ENCODE measurements at regions not wholly inside any gene's neighbourhood (a gene's known extent, or its start where the extent isn't known, plus 50 kb on each side); places are given as distances from the start of the nearest gene placed in this dataset.

DNA sequence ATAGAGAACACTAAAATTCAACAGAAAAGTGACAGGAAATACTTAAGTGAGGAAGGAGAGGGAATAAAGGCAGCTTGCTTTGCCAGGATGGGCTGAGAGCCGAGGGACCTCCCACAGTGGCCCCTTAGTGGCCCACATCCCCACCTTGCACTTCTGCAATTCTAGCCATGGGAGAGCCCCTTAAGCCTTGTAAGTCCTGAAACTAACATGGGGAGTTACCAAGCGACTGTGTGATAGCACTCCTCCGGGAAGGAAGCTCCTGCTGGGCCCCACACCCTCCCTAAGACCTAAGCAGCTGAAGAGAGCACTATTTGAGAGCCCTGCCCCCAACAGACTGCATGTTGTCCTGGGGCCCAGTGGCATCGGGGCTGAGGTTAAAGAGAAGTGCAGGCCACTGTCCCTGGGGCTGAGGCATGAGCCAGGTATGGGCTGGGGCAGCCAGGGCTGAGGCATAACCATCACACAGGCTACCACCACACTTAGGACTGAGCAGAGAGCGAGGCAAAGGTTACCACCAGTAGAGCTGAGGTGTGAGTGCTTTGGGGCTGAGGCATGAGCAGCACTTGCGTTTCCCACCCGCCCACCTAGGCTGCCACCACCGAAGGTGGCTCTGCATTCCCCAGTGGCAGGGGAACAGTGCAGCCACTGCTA is 301.8 kb upstream of the TRPC7 start:
- intact Hi-C loops (cut with micrococcal nuclease; ENCODE audit: unreplicated experiment): no loop called here
- DNase-seq (ENCODE audit: low spot score): peak; percentile 30
- no TSS peak for BruUV-seq (replicated peaks)
- Histone ChIP-seq H3K27me3 (replicated peaks; ENCODE audit: insufficient read depth, low read depth, low read length, poor library complexity) (peaks cover 11% of the 10 kb centered on the region), H3K4me3 (ENCODE audit: low read depth, low read length, poor library complexity, severe bottlenecking) (no peak overlapping the region), H3K27ac (ENCODE audit: low read depth, low read length, poor library complexity, severe bottlenecking) (no peak overlapping the region), H3K9me3 (ENCODE audit: low read depth, low read length, poor library complexity, severe bottlenecking) (no peaks in the 10 kb centered on the region), H3K4me1 (ENCODE audit: insufficient read depth, low read length, poor library complexity, severe bottlenecking) (no peaks in the 10 kb centered on the region), H3K36me3 (ENCODE audit: insufficient read depth, low read length, poor library complexity, severe bottlenecking) (no peaks in the 10 kb centered on the region)
- ChIA-PET POLR2A (ENCODE audit: low non-redundant PET) (no interaction called here), CTCF (no interaction called here)
- TF ChIP-seq EZH2 (IDR thresholded peaks at IDR 0.05; ENCODE audit: borderline replicate concordance, low read depth, low read length, poor library complexity, severe bottlenecking): no peak
- TF ChIP-seq, protein P1, sequence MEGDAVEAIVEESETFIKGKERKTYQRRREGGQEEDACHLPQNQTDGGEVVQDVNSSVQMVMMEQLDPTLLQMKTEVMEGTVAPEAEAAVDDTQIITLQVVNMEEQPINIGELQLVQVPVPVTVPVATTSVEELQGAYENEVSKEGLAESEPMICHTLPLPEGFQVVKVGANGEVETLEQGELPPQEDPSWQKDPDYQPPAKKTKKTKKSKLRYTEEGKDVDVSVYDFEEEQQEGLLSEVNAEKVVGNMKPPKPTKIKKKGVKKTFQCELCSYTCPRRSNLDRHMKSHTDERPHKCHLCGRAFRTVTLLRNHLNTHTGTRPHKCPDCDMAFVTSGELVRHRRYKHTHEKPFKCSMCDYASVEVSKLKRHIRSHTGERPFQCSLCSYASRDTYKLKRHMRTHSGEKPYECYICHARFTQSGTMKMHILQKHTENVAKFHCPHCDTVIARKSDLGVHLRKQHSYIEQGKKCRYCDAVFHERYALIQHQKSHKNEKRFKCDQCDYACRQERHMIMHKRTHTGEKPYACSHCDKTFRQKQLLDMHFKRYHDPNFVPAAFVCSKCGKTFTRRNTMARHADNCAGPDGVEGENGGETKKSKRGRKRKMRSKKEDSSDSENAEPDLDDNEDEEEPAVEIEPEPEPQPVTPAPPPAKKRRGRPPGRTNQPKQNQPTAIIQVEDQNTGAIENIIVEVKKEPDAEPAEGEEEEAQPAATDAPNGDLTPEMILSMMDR (conservative IDR thresholded peaks at IDR 0.05; ENCODE audit: low read depth, low read length): no peak

DNA sequence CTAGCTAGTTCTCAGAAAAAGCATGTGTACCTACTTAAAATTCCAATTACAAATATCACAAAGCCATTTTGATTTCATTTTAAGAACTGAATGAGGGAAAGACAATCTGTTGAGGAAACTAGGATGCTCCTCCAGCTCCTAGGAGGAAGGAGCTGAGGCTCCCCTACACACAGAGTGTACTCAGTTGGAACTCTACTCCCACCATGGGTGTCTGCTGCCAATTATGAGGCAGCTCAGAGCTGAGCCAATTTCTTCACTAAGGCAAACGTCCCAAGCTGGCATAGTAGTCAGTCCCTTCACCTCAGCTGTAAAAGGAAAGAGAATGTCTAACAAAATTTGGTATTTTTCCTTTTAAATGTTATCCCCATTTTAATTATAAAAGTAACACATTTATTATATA is 300.0 kb upstream of the TRPC7 start:
- no peak for TF ChIP-seq EZH2 (IDR thresholded peaks at IDR 0.05; ENCODE audit: borderline replicate concordance, low read depth, low read length, poor library complexity, severe bottlenecking)
- TF ChIP-seq, protein P1 (conservative IDR thresholded peaks at IDR 0.05; ENCODE audit: low read depth, low read length): no peak
- DNase-seq (ENCODE audit: low spot score): no peak
- Histone ChIP-seq H3K27me3 (replicated peaks; ENCODE audit: insufficient read depth, low read depth, low read length, poor library complexity) (peaks cover 11% of the 10 kb centered on the region), H3K9me3 (ENCODE audit: low read depth, low read length, poor library complexity, severe bottlenecking) (no peaks in the 10 kb centered on the region), H3K36me3 (ENCODE audit: insufficient read depth, low read length, poor library complexity, severe bottlenecking) (no peaks in the 10 kb centered on the region), H3K27ac (ENCODE audit: low read depth, low read length, poor library complexity, severe bottlenecking) (no peak overlapping the region), H3K4me3 (ENCODE audit: low read depth, low read length, poor library complexity, severe bottlenecking) (no peak overlapping the region), H3K4me1 (ENCODE audit: insufficient read depth, low read length, poor library complexity, severe bottlenecking) (no peaks in the 10 kb centered on the region)
- POLR2A ChIA-PET (ENCODE audit: low non-redundant PET): no interaction called here
- CTCF ChIA-PET: no interaction called here
- no TSS peak for BruUV-seq (replicated peaks)
- intact Hi-C loops (cut with micrococcal nuclease; ENCODE audit: unreplicated experiment): no loop called here

DNA sequence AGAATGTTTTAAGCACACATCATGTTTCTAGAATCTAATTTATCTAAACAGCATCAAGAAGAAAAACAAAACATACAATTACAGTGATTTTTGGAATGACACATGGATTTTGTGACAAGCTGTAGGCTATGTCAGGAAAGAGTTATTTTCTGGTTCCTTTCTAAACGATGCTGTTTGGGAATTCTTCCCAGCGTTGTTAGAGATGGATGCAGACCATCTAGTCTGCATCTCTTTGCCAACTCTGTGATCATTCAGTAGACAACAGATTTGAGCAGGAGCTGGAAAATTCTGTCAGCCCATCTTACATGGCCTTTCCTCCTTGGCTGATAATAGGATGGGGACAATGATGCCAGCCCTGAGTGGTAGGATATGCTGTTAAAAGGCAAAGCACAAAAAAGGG is 295.7 kb upstream of the TRPC7 start:
- no peak overlapping the region for H3K27ac ChIP-seq (ENCODE audit: low read depth, low read length, poor library complexity, severe bottlenecking)
- H3K27me3 ChIP-seq (replicated peaks; ENCODE audit: insufficient read depth, low read depth, low read length, poor library complexity): peaks cover 11% of the 10 kb centered on the region
- H3K4me1 ChIP-seq (ENCODE audit: insufficient read depth, low read length, poor library complexity, severe bottlenecking): no peaks in the 10 kb centered on the region
- no peak overlapping the region for H3K4me3 ChIP-seq (ENCODE audit: low read depth, low read length, poor library complexity, severe bottlenecking)
- intact Hi-C loops (cut with micrococcal nuclease; ENCODE audit: unreplicated experiment): no loop called here
- DNase-seq (ENCODE audit: low spot score): no peak
- BruUV-seq (replicated peaks): no TSS peak
- TF ChIP-seq, protein P1 (conservative IDR thresholded peaks at IDR 0.05; ENCODE audit: low read depth, low read length): no peak
- no peak for TF ChIP-seq EZH2 (IDR thresholded peaks at IDR 0.05; ENCODE audit: borderline replicate concordance, low read depth, low read length, poor library complexity, severe bottlenecking)
- no peaks in the 10 kb centered on the region for H3K36me3 ChIP-seq (ENCODE audit: insufficient read depth, low read length, poor library complexity, severe bottlenecking)
- H3K9me3 ChIP-seq (ENCODE audit: low read depth, low read length, poor library complexity, severe bottlenecking): no peaks in the 10 kb centered on the region
- POLR2A ChIA-PET (ENCODE audit: low non-redundant PET): no interaction called here
- CTCF ChIA-PET: no interaction called here

Measured in A673 (cell line).